Gastrocnemius medialis (tissue), 4 donors: ENCODE measurements at regions not wholly inside any gene's neighbourhood (a gene's known extent, or its start where the extent isn't known, plus 50 kb on each side); places are given as distances from the start of the nearest gene placed in this dataset.

Source experiments
- CTCF ChIP-seq, 5 experiments: fragments of 450-650 bp in 3 of 5; fragments of 200-600 bp in 2 of 5; sonication (generic) in 2 of 5; IDR thresholded peaks in 4 of 5; conservative IDR thresholded peaks in 1 of 5; 1 replicate in 4 of 5; 2 replicates in 1 of 5; pipeline ENCODE4 v1.5.1; 2016 to 2019; ENCODE audit warnings: antibody characterized with exemption in 5 of 5, mild to moderate bottlenecking in 3 of 5, moderate library complexity in 3 of 5
- POLR2A ChIP-seq, 2 donors: fragments of 450-650 bp; IDR thresholded peaks; one replicate each; pipeline ENCODE4 v1.6.1; 2017; ENCODE audit warnings: antibody characterized with exemption in 2 of 2, mild to moderate bottlenecking in 2 of 2, moderate library complexity in 2 of 2

- no peak for TF ChIP-seq POLR2A (IDR thresholded peaks at IDR 0.05)
- TF ChIP-seq CTCF (IDR thresholded peaks at IDR 0.05 in 4 of 5, conservative IDR thresholded peaks at IDR 0.05 in 1 of 5), result no peak
These were observed 889.8 kb downstream of the TRHDE start for GRCh38 chr12:73161970-73162369.
